WTC11 (cell line): ENCODE measurements at regions not wholly inside any gene's neighbourhood (a gene's known extent, or its start where the extent isn't known, plus 50 kb on each side); places are given as distances from the start of the nearest gene placed in this dataset.

Source experiments
- ATAC-seq: fragments of 200-7000 bp; cut with Tn5 transposase; 2 replicates; pipeline ENCODE4 v1.10.0; 2021; ENCODE audit warnings: mild to moderate bottlenecking, moderate library complexity
- CTCF ChIA-PET: fragments of 300-600 bp; sonication (Branson Sonifier 250); formaldehyde crosslinking; loops from one replicate; lab custom pipeline; 2021; ENCODE audit warnings: antibody characterized with exemption; lab: Charles Lee
- POLR2A ChIA-PET: fragments of 350-600 bp; sonication (Branson Sonifier 250); formaldehyde crosslinking; loops from one replicate; lab custom pipeline; 2021; ENCODE audit warnings: antibody characterized with exemption; lab: Charles Lee
- DNase-seq: peaks from one replicate; pipeline ENCODE4 v3.0.0; 2021; ENCODE audit warnings: low spot score
- H3K27ac Mint-ChIP-seq: 2 replicates; pipeline ENCODE4 v1.8.0; 2021; ENCODE audit warnings: mixed read lengths
- H3K27me3 Mint-ChIP-seq: 2 replicates; pipeline ENCODE4 v1.8.0; 2021; ENCODE audit warnings: low read depth, mild to moderate bottlenecking, moderate library complexity, mixed read lengths
- H3K36me3 Mint-ChIP-seq: 2 replicates; pipeline ENCODE4 v1.8.0; 2021; ENCODE audit warnings: mixed read lengths
- H3K4me1 Mint-ChIP-seq: 2 replicates; pipeline ENCODE4 v1.8.0; 2022; ENCODE audit warnings: mixed read lengths
- H3K4me3 Mint-ChIP-seq: 2 replicates; pipeline ENCODE4 v1.8.0; 2021; ENCODE audit warnings: mild to moderate bottlenecking, moderate library complexity, mixed read lengths
- H3K9me3 Mint-ChIP-seq: 2 replicates; pipeline ENCODE4 v1.8.0; 2021; ENCODE audit warnings: mixed read lengths
- CREB1 ChIP-seq: sonication (generic); formaldehyde crosslinking; IDR thresholded peaks from 2 replicates; pipeline ENCODE4 v1.8.0; 2023; ENCODE audit warnings: mild to moderate bottlenecking, missing genetic modification reagents
- CREM ChIP-seq: sonication (generic); formaldehyde crosslinking; IDR thresholded peaks from 2 replicates; pipeline ENCODE4 v1.8.1; 2022; ENCODE audit warnings: mild to moderate bottlenecking, missing genetic modification reagents, moderate library complexity
- ETV6 ChIP-seq: sonication (generic); formaldehyde crosslinking; IDR thresholded peaks from 2 replicates; pipeline ENCODE4 v1.8.1; 2022; ENCODE audit warnings: mild to moderate bottlenecking, missing genetic modification reagents
- NFE2L1 ChIP-seq: sonication (generic); formaldehyde crosslinking; IDR thresholded peaks from 2 replicates; pipeline ENCODE4 v1.8.1; 2023; ENCODE audit warnings: missing genetic modification reagents
- NFYB ChIP-seq: sonication (generic); formaldehyde crosslinking; conservative IDR thresholded peaks from 2 replicates; pipeline ENCODE4 v1.8.0; 2022; ENCODE audit warnings: low read depth, missing genetic modification reagents
- RORB ChIP-seq: fragments of 250-450 bp; sonication (Bioruptor Pico); IDR thresholded peaks from 2 replicates; pipeline ENCODE4 v1.9.0; 2021; ENCODE audit warnings: mild to moderate bottlenecking
- SMAD4 ChIP-seq: sonication (generic); formaldehyde crosslinking; IDR thresholded peaks from 2 replicates; pipeline ENCODE4 v1.8.0; 2022; ENCODE audit warnings: mild to moderate bottlenecking, missing genetic modification reagents
- SP1 ChIP-seq: sonication (generic); formaldehyde crosslinking; conservative IDR thresholded peaks from 2 replicates; pipeline ENCODE4 v1.8.1; 2022; ENCODE audit warnings: missing genetic modification reagents
- TCF7 ChIP-seq: sonication (generic); formaldehyde crosslinking; IDR thresholded peaks from 2 replicates; pipeline ENCODE4 v1.8.0; 2022; ENCODE audit warnings: mild to moderate bottlenecking, low read depth, missing genetic modification reagents, moderate library complexity
- ZNF263 ChIP-seq: sonication (generic); formaldehyde crosslinking; IDR thresholded peaks from 2 replicates; pipeline ENCODE4 v1.8.1; 2022; ENCODE audit warnings: low read depth, mild to moderate bottlenecking, moderate library complexity, missing genetic modification reagents
- ZNF423 ChIP-seq: fragments of 250-450 bp; sonication (Bioruptor Pico); IDR thresholded peaks from 2 replicates; pipeline ENCODE4 v2.1.2; 2022; ENCODE audit warnings: mild to moderate bottlenecking, moderate library complexity
- TF ChIP-seq, protein P1 (sequence below): sonication (generic); formaldehyde crosslinking; IDR thresholded peaks from 2 replicates; pipeline ENCODE4 v1.8.1; 2023; ENCODE audit warnings: mild to moderate bottlenecking, missing genetic modification reagents, borderline replicate concordance
- TF ChIP-seq, protein P2 (sequence below): sonication (generic); formaldehyde crosslinking; IDR thresholded peaks from 2 replicates; pipeline ENCODE4 v1.8.1; 2023; ENCODE audit warnings: mild to moderate bottlenecking, missing genetic modification reagents, moderate library complexity
- TF ChIP-seq, protein P3 (sequence below): sonication (generic); formaldehyde crosslinking; IDR thresholded peaks from 2 replicates; pipeline ENCODE4 v1.8.0; 2023; ENCODE audit warnings: mild to moderate bottlenecking, missing genetic modification reagents
- TF ChIP-seq, protein P4 (sequence below): fragments of 250-450 bp; sonication (Bioruptor Pico); IDR thresholded peaks from 2 replicates; pipeline ENCODE4 v1.8.0; 2021; ENCODE audit warnings: mild to moderate bottlenecking
- TF ChIP-seq, protein P5 (sequence below): sonication (generic); formaldehyde crosslinking; IDR thresholded peaks from 2 replicates; pipeline ENCODE4 v1.8.0; 2023; ENCODE audit warnings: missing genetic modification reagents
- TF ChIP-seq, protein P6 (sequence below): sonication (generic); formaldehyde crosslinking; IDR thresholded peaks from 2 replicates; pipeline ENCODE4 v1.8.1; 2023; ENCODE audit warnings: mild to moderate bottlenecking, moderate library complexity, missing genetic modification reagents
- TF ChIP-seq, protein P7 (sequence below): fragments of 250-450 bp; sonication (Bioruptor Pico); IDR thresholded peaks from 2 replicates; pipeline ENCODE4 v2.1.2; 2022; ENCODE audit warnings: mild to moderate bottlenecking, moderate library complexity
- TF ChIP-seq, protein P8 (sequence below): sonication (generic); formaldehyde crosslinking; IDR thresholded peaks from 2 replicates; pipeline ENCODE4 v1.8.1; 2022; ENCODE audit warnings: mild to moderate bottlenecking, moderate library complexity, missing genetic modification reagents

DNA sequence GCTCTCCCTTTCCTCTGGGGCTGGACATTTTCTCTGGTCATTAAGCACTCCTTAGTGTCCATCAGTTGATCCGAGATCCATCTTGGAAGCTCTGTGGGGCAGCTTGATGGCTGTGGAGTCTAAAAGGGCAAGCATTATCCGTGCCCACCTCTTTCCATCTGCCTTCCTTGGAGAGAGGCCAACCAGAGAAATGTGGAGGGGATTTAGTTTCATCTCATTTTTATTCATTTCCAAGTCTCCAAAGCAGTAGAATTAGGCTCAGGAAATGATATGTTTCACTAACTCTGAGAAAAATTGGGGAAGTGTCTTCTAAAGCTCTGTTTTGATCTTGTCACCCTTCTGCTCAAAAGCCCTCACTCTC, 95.9 kb upstream of the KLHL25 start:
- H3K27me3 Mint-ChIP-seq, result peaks cover 21% of the 10 kb centered on the region
- H3K4me1 Mint-ChIP-seq, result peaks cover 2% of the 10 kb centered on the region
- no peak overlapping the region for H3K27ac Mint-ChIP-seq
- H3K9me3 Mint-ChIP-seq, result no peaks in the 10 kb centered on the region
- H3K36me3 Mint-ChIP-seq, result no peaks in the 10 kb centered on the region
- DNase-seq (no peak), ATAC-seq (no peak)
- no peak overlapping the region for H3K4me3 Mint-ChIP-seq
- ChIA-PET POLR2A (interaction anchor here (0.7 kb wide), 1 partner anchor 60 kb away, joined by 3 read pairs; no protein-coding TSS in a partner anchor), CTCF (no interaction called here)
- TF ChIP-seq CREM (no peak), ETV6 (CRISPR knock-in tag) (no peak), ZNF423 (CRISPR knock-in tag) (no peak), RORB (CRISPR knock-in tag) (no peak), NFE2L1 (CRISPR knock-in tag) (no peak)
- TF ChIP-seq, protein P1, sequence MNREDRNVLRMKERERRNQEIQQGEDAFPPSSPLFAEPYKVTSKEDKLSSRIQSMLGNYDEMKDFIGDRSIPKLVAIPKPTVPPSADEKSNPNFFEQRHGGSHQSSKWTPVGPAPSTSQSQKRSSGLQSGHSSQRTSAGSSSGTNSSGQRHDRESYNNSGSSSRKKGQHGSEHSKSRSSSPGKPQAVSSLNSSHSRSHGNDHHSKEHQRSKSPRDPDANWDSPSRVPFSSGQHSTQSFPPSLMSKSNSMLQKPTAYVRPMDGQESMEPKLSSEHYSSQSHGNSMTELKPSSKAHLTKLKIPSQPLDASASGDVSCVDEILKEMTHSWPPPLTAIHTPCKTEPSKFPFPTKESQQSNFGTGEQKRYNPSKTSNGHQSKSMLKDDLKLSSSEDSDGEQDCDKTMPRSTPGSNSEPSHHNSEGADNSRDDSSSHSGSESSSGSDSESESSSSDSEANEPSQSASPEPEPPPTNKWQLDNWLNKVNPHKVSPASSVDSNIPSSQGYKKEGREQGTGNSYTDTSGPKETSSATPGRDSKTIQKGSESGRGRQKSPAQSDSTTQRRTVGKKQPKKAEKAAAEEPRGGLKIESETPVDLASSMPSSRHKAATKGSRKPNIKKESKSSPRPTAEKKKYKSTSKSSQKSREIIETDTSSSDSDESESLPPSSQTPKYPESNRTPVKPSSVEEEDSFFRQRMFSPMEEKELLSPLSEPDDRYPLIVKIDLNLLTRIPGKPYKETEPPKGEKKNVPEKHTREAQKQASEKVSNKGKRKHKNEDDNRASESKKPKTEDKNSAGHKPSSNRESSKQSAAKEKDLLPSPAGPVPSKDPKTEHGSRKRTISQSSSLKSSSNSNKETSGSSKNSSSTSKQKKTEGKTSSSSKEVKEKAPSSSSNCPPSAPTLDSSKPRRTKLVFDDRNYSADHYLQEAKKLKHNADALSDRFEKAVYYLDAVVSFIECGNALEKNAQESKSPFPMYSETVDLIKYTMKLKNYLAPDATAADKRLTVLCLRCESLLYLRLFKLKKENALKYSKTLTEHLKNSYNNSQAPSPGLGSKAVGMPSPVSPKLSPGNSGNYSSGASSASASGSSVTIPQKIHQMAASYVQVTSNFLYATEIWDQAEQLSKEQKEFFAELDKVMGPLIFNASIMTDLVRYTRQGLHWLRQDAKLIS (CRISPR knock-in tag), result no peak
- TF ChIP-seq, protein P2, sequence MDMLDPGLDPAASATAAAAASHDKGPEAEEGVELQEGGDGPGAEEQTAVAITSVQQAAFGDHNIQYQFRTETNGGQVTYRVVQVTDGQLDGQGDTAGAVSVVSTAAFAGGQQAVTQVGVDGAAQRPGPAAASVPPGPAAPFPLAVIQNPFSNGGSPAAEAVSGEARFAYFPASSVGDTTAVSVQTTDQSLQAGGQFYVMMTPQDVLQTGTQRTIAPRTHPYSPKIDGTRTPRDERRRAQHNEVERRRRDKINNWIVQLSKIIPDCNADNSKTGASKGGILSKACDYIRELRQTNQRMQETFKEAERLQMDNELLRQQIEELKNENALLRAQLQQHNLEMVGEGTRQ, result no peak
- TF ChIP-seq, protein P3, sequence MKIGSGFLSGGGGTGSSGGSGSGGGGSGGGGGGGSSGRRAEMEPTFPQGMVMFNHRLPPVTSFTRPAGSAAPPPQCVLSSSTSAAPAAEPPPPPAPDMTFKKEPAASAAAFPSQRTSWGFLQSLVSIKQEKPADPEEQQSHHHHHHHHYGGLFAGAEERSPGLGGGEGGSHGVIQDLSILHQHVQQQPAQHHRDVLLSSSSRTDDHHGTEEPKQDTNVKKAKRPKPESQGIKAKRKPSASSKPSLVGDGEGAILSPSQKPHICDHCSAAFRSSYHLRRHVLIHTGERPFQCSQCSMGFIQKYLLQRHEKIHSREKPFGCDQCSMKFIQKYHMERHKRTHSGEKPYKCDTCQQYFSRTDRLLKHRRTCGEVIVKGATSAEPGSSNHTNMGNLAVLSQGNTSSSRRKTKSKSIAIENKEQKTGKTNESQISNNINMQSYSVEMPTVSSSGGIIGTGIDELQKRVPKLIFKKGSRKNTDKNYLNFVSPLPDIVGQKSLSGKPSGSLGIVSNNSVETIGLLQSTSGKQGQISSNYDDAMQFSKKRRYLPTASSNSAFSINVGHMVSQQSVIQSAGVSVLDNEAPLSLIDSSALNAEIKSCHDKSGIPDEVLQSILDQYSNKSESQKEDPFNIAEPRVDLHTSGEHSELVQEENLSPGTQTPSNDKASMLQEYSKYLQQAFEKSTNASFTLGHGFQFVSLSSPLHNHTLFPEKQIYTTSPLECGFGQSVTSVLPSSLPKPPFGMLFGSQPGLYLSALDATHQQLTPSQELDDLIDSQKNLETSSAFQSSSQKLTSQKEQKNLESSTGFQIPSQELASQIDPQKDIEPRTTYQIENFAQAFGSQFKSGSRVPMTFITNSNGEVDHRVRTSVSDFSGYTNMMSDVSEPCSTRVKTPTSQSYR (CRISPR knock-in tag), result no peak
- TF ChIP-seq, protein P4, sequence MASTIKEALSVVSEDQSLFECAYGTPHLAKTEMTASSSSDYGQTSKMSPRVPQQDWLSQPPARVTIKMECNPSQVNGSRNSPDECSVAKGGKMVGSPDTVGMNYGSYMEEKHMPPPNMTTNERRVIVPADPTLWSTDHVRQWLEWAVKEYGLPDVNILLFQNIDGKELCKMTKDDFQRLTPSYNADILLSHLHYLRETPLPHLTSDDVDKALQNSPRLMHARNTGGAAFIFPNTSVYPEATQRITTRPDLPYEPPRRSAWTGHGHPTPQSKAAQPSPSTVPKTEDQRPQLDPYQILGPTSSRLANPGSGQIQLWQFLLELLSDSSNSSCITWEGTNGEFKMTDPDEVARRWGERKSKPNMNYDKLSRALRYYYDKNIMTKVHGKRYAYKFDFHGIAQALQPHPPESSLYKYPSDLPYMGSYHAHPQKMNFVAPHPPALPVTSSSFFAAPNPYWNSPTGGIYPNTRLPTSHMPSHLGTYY (CRISPR knock-in tag), result no peak

DNA sequence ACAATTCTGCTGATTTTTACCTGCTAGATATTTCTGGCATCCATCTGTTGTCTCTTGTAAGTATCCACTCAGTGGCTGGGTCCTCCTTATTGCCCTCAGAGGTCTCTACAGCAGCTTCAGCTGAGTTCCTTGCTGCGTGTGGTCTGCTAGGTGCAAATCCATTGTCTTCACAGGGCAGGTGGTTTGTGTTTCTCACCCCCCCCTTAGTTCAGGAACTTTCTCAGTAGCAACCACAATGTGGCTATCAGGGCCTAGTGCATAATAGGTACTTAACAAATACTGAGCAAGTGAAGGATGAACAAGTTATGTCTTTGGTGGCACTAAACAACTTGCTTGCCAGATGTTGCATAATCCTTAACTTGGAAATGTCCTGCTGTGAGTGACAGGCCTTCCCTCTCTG, 96.7 kb upstream of the KLHL25 start:
- Mint-ChIP-seq H3K27me3 (peaks cover 30% of the 10 kb centered on the region), H3K9me3 (no peaks in the 10 kb centered on the region), H3K27ac (no peak overlapping the region), H3K4me1 (peaks cover 4% of the 10 kb centered on the region), H3K36me3 (no peaks in the 10 kb centered on the region), H3K4me3 (no peak overlapping the region)
- no peak for ATAC-seq
- no peak for DNase-seq
- TF ChIP-seq TCF7, result no peak
- TF ChIP-seq, protein P5, sequence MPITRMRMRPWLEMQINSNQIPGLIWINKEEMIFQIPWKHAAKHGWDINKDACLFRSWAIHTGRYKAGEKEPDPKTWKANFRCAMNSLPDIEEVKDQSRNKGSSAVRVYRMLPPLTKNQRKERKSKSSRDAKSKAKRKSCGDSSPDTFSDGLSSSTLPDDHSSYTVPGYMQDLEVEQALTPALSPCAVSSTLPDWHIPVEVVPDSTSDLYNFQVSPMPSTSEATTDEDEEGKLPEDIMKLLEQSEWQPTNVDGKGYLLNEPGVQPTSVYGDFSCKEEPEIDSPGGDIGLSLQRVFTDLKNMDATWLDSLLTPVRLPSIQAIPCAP, result no peak
- TF ChIP-seq SMAD4 (CRISPR knock-in tag), result no peak
- TF ChIP-seq NFYB (CRISPR knock-in tag), result no peak
- ChIA-PET POLR2A (no interaction called here), CTCF (no interaction called here)

DNA sequence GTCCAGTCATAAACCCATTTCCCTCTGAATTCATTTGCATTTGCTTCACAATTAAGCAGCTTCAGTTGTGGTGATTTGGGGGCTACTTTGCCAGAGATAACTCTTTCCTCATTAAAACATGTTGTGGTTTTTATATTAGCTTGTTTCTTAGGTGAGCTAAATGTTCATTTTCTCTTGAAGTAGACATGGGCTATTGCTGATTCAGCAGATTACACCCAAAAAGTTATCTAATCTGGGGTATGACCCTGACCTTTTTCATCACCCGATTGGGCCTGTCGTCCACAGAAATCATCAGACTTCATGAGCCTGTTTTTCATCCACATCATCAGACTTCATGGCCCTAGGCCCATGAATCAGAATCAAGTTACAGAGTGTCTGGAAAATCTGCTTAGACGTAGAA, 97.5 kb upstream of the KLHL25 start:
- ATAC-seq (no peak), DNase-seq (no peak)
- Mint-ChIP-seq H3K27ac (no peak overlapping the region), H3K27me3 (peaks cover 37% of the 10 kb centered on the region), H3K4me1 (peaks cover 11% of the 10 kb centered on the region), H3K36me3 (no peaks in the 10 kb centered on the region), H3K4me3 (no peak overlapping the region), H3K9me3 (no peaks in the 10 kb centered on the region)
- CTCF ChIA-PET, result interaction anchor here (1.4 kb wide), 1 partner anchor 34 kb away, joined by 3 read pairs; no protein-coding TSS in a partner anchor
- POLR2A ChIA-PET, result no interaction called here
- TF ChIP-seq CREB1, result no peak
- TF ChIP-seq, protein P6, sequence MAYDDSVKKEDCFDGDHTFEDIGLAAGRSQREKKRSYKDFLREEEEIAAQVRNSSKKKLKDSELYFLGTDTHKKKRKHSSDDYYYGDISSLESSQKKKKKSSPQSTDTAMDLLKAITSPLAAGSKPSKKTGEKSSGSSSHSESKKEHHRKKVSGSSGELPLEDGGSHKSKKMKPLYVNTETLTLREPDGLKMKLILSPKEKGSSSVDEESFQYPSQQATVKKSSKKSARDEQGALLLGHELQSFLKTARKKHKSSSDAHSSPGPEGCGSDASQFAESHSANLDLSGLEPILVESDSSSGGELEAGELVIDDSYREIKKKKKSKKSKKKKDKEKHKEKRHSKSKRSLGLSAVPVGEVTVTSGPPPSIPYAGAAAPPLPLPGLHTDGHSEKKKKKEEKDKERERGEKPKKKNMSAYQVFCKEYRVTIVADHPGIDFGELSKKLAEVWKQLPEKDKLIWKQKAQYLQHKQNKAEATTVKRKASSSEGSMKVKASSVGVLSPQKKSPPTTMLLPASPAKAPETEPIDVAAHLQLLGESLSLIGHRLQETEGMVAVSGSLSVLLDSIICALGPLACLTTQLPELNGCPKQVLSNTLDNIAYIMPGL, result no peak
- TF ChIP-seq, protein P7, sequence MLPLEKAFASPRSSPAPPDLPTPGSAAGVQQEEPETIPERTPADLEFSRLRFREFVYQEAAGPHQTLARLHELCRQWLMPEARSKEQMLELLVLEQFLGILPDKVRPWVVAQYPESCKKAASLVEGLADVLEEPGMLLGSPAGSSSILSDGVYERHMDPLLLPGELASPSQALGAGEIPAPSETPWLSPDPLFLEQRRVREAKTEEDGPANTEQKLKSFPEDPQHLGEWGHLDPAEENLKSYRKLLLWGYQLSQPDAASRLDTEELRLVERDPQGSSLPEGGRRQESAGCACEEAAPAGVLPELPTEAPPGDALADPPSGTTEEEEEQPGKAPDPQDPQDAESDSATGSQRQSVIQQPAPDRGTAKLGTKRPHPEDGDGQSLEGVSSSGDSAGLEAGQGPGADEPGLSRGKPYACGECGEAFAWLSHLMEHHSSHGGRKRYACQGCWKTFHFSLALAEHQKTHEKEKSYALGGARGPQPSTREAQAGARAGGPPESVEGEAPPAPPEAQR (CRISPR knock-in tag), result no peak
- no peak for TF ChIP-seq ZNF263 (CRISPR knock-in tag)
- TF ChIP-seq, protein P8, sequence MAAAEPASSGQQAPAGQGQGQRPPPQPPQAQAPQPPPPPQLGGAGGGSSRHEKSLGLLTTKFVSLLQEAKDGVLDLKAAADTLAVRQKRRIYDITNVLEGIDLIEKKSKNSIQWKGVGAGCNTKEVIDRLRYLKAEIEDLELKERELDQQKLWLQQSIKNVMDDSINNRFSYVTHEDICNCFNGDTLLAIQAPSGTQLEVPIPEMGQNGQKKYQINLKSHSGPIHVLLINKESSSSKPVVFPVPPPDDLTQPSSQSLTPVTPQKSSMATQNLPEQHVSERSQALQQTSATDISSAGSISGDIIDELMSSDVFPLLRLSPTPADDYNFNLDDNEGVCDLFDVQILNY (CRISPR knock-in tag), result no peak
- no peak for TF ChIP-seq SP1 (CRISPR knock-in tag)
